ENCODE measurements at regions not wholly inside any gene's neighbourhood (a gene's known extent, or its start where the extent isn't known, plus 50 kb on each side); places are given as distances from the start of the nearest gene placed in this dataset.

GRCh38 chr5:136518174-136518573 lies 152.8 kb upstream of the TRPC7 start:
- no peak for TF ChIP-seq EZH2 (IDR thresholded peaks at IDR 0.05; ENCODE audit: insufficient read depth, poor library complexity, severe bottlenecking)
- no peak for TF ChIP-seq EZH2phosphoT487 (IDR thresholded peaks at IDR 0.05; ENCODE audit: insufficient read depth, low read depth)
